K562 (cell line): ENCODE measurements at regions not wholly inside any gene's neighbourhood (a gene's known extent, or its start where the extent isn't known, plus 50 kb on each side); places are given as distances from the start of the nearest gene placed in this dataset.

ENCODE experiments used
- CTCF ChIP-seq, 3 experiments: IDR thresholded peaks in 2 of 3; conservative IDR thresholded peaks in 1 of 3; 2 replicates each; pipeline ENCODE4 v1.5.1; 2011 to 2012; ENCODE audit warnings: low read length in 3 of 3, mild to moderate bottlenecking in 3 of 3, control low read depth in 2 of 3, improper control_type of control experiment in 1 of 3, inconsistent platforms in 1 of 3, low read depth in 1 of 3, mixed read lengths in 1 of 3, moderate library complexity in 1 of 3; ENCODE audit not compliant: insufficient read depth in 2 of 3
- EP400 ChIP-seq: fragments of 450-650 bp; IDR thresholded peaks from 2 replicates; pipeline ENCODE4 v1.6.1; 2017; ENCODE audit warnings: antibody characterized with exemption, mild to moderate bottlenecking, moderate library complexity
- MBD1 ChIP-seq: fragments of 250-450 bp; sonication (Bioruptor Pico); IDR thresholded peaks from 2 replicates; pipeline ENCODE4 v1.8.0; 2022; ENCODE audit warnings: inconsistent platforms
- REST ChIP-seq, 2 experiments: fragments of 450-650 bp; formaldehyde crosslinking in 1 of 2; IDR thresholded peaks; 2 replicates each; pipeline versions ENCODE4 v1.4.0 to v1.6.1; 2014 to 2020; ENCODE audit warnings: mild to moderate bottlenecking in 2 of 2, borderline replicate concordance in 1 of 2, low read depth in 1 of 2

GRCh38 chr9:107127608-107128007 is 155.5 kb upstream of the RAD23B start (continued):
- TF ChIP-seq CTCF (IDR thresholded peaks at IDR 0.05 in 2 of 3, conservative IDR thresholded peaks at IDR 0.05 in 1 of 3; ENCODE audit: insufficient read depth in 2 of 3, low read depth in 1 of 3, low read length in 3 of 3) (0 out of 6 replicates have a peak, but pooled peaks of 1 of the 3 experiments have one; percentile 13), EP400 (no peak), MBD1 (no peak), REST (IDR thresholded peaks at IDR 0.05; ENCODE audit: borderline replicate concordance) (0 out of 2 replicates have a peak, but pooled peaks have one; percentile 11), REST (CRISPR knock-in tag; IDR thresholded peaks at IDR 0.05; ENCODE audit: low read depth) (no peak)
